Osteoblast (primary cell): ENCODE measurements at regions not wholly inside any gene's neighbourhood (a gene's known extent, or its start where the extent isn't known, plus 50 kb on each side); places are given as distances from the start of the nearest gene placed in this dataset.

Source experiments
- DNase-seq: peaks from one replicate; pipeline ENCODE4 v3.0.0; 2011; ENCODE audit warnings: low spot score, mixed read lengths; ENCODE audit not compliant: insufficient read length; ENCODE audit errors: missing footprints
- H2AFZ ChIP-seq: 2 replicates; pipeline ENCODE4 v1.6.0; 2011; ENCODE audit warnings: mild to moderate bottlenecking, low read length
- H3K27ac ChIP-seq: 2 replicates; pipeline ENCODE4 v1.5.1; 2011; ENCODE audit warnings: mild to moderate bottlenecking, low read depth, low read length, moderate library complexity
- H3K27me3 ChIP-seq: 2 replicates; pipeline ENCODE4 v1.6.0; 2012; ENCODE audit warnings: mild to moderate bottlenecking, control low read depth, inconsistent platforms, low read length, moderate library complexity; ENCODE audit not compliant: insufficient read depth
- H3K36me3 ChIP-seq: 2 replicates; pipeline ENCODE4 v1.5.1; 2011; ENCODE audit warnings: mild to moderate bottlenecking, low read length, control low read depth, moderate library complexity; ENCODE audit not compliant: insufficient read depth
- H3K4me1 ChIP-seq: 2 replicates; pipeline ENCODE4 v1.5.1; 2011; ENCODE audit warnings: mild to moderate bottlenecking, low read length, control low read depth, moderate library complexity; ENCODE audit not compliant: insufficient read depth
- H3K4me2 ChIP-seq: 2 replicates; pipeline ENCODE4 v1.6.0; 2011; ENCODE audit warnings: mild to moderate bottlenecking, low read length; ENCODE audit not compliant: insufficient read depth
- H3K4me3 ChIP-seq: fragments of 200-600 bp; sonication (generic); 3 replicates; pipeline ENCODE4 v1.5.1; 2012; ENCODE audit warnings: mild to moderate bottlenecking, low read length, inconsistent platforms; ENCODE audit not compliant: insufficient read depth
- H3K79me2 ChIP-seq: 2 replicates; pipeline ENCODE4 v1.6.0; 2012; ENCODE audit warnings: mild to moderate bottlenecking, low read length, control low read depth, inconsistent platforms; ENCODE audit not compliant: insufficient read depth
- H3K9me3 ChIP-seq: 2 replicates; pipeline ENCODE4 v1.5.1; 2011; ENCODE audit warnings: low read depth, low read length, control low read depth
- H4K20me1 ChIP-seq: 2 replicates; pipeline ENCODE4 v1.6.0; 2012; ENCODE audit warnings: mild to moderate bottlenecking, low read length, control low read depth; ENCODE audit not compliant: insufficient read depth
- CTCF ChIP-seq: IDR thresholded peaks from 2 replicates; pipeline ENCODE4 v1.5.1; 2011; ENCODE audit warnings: mild to moderate bottlenecking, low read depth, low read length, moderate library complexity; ENCODE audit errors: extremely low read depth

GRCh38 chr6:55963301-55963700, 87.9 kb upstream of the BMP5 start:
- peak; percentile 59 for TF ChIP-seq CTCF
- no peaks in the 10 kb centered on the region for H4K20me1 ChIP-seq
- no peak overlapping the region for H3K4me3 ChIP-seq
- no peak overlapping the region for H2AFZ ChIP-seq
- H3K27me3 ChIP-seq, result no peaks in the 10 kb centered on the region
- H3K79me2 ChIP-seq, result no peaks in the 10 kb centered on the region
- H3K36me3 ChIP-seq, result no peaks in the 10 kb centered on the region
- no peak overlapping the region for H3K27ac ChIP-seq
- DNase-seq, result no peak
- no peaks in the 10 kb centered on the region for H3K9me3 ChIP-seq
- H3K4me2 ChIP-seq, result no peak overlapping the region
- no peaks in the 10 kb centered on the region for H3K4me1 ChIP-seq

GRCh38 chr6:55960344-55960743, 85.0 kb upstream of the BMP5 start:
- no peak overlapping the region for H3K4me3 ChIP-seq
- H3K79me2 ChIP-seq, result no peaks in the 10 kb centered on the region
- no peaks in the 10 kb centered on the region for H3K27me3 ChIP-seq
- H3K36me3 ChIP-seq, result no peaks in the 10 kb centered on the region
- DNase-seq, result no peak
- no peaks in the 10 kb centered on the region for H3K9me3 ChIP-seq
- no peaks in the 10 kb centered on the region for H3K4me1 ChIP-seq
- TF ChIP-seq CTCF, result no peak
- H3K4me2 ChIP-seq, result no peak overlapping the region
- no peaks in the 10 kb centered on the region for H4K20me1 ChIP-seq
- H3K27ac ChIP-seq, result no peak overlapping the region
- no peak overlapping the region for H2AFZ ChIP-seq

- no peak overlapping the region for H3K4me3 ChIP-seq
- H2AFZ ChIP-seq, result no peak overlapping the region
- H3K79me2 ChIP-seq, result no peaks in the 10 kb centered on the region
- no peaks in the 10 kb centered on the region for H3K4me1 ChIP-seq
- no peak overlapping the region for H3K4me2 ChIP-seq
- no peaks in the 10 kb centered on the region for H3K36me3 ChIP-seq
- no peak for DNase-seq
- no peak for TF ChIP-seq CTCF
- no peak overlapping the region for H3K27ac ChIP-seq
- no peaks in the 10 kb centered on the region for H3K9me3 ChIP-seq
- H4K20me1 ChIP-seq, result no peaks in the 10 kb centered on the region
- H3K27me3 ChIP-seq, result no peaks in the 10 kb centered on the region
Observed at GRCh38 chr6:55958790-55959189, 83.4 kb upstream of the BMP5 start.

GRCh38 chr6:55957961-55958422, 82.6 kb upstream of the BMP5 start:
- TF ChIP-seq CTCF, result no peak
- Histone ChIP-seq H3K9me3 (no peaks in the 10 kb centered on the region), H3K4me2 (no peak overlapping the region), H3K27me3 (no peaks in the 10 kb centered on the region), H3K4me3 (no peak overlapping the region), H2AFZ (no peak overlapping the region), H3K4me1 (no peaks in the 10 kb centered on the region), H3K36me3 (no peaks in the 10 kb centered on the region), H3K79me2 (no peaks in the 10 kb centered on the region), H3K27ac (no peak overlapping the region), H4K20me1 (no peaks in the 10 kb centered on the region)
- peak; percentile 63 for DNase-seq
